ENCODE measurements at regions not wholly inside any gene's neighbourhood (a gene's known extent, or its start where the extent isn't known, plus 50 kb on each side); places are given as distances from the start of the nearest gene placed in this dataset.

GRCh38 chr2:72034353-72035095 is 113.1 kb downstream of the CYP26B1 start:
- Histone ChIP-seq H3K9me3 (no peaks in the 10 kb centered on the region), H3K36me3 (no peaks in the 10 kb centered on the region), H3K4me3 (no peak overlapping the region), H3K27me3 (no peaks in the 10 kb centered on the region), H3K27ac (no peak overlapping the region), H3K4me1 (no peaks in the 10 kb centered on the region)
- no peak for DNase-seq
- TF ChIP-seq POLR2A (IDR thresholded peaks at IDR 0.05) (no peak), CTCF (IDR thresholded peaks at IDR 0.05) (no peak)

- TF ChIP-seq POLR2A (IDR thresholded peaks at IDR 0.05) (no peak), CTCF (IDR thresholded peaks at IDR 0.05) (no peak)
- DNase-seq = no peak
- Histone ChIP-seq H3K27me3 (no peaks in the 10 kb centered on the region), H3K9me3 (no peaks in the 10 kb centered on the region), H3K4me1 (no peaks in the 10 kb centered on the region), H3K4me3 (no peak overlapping the region), H3K27ac (no peak overlapping the region), H3K36me3 (no peaks in the 10 kb centered on the region)
These were observed 114.0 kb downstream of the CYP26B1 start for GRCh38 chr2:72033636-72034035.

GRCh38 chr2:72032481-72033041 is 115.1 kb downstream of the CYP26B1 start:
- H3K27ac ChIP-seq = no peak overlapping the region
- no peaks in the 10 kb centered on the region for H3K27me3 ChIP-seq
- H3K9me3 ChIP-seq = no peaks in the 10 kb centered on the region
- no peaks in the 10 kb centered on the region for H3K4me1 ChIP-seq
- no peaks in the 10 kb centered on the region for H3K36me3 ChIP-seq
- peak in 1 of 3 donors; percentile 30 for DNase-seq
- TF ChIP-seq POLR2A (IDR thresholded peaks at IDR 0.05) (no peak), CTCF (IDR thresholded peaks at IDR 0.05) (no peak)
- no peak overlapping the region for H3K4me3 ChIP-seq

GRCh38 chr2:72031346-72032110 is 116.1 kb downstream of the CYP26B1 start:
- Histone ChIP-seq H3K9me3 (no peaks in the 10 kb centered on the region), H3K27me3 (no peaks in the 10 kb centered on the region), H3K4me3 (no peak overlapping the region), H3K36me3 (no peaks in the 10 kb centered on the region), H3K4me1 (no peaks in the 10 kb centered on the region), H3K27ac (no peak overlapping the region)
- TF ChIP-seq CTCF (IDR thresholded peaks at IDR 0.05) (no peak), POLR2A (IDR thresholded peaks at IDR 0.05) (no peak)
- DNase-seq = peak in 1 of 3 donors; percentile 29

GRCh38 chr2:72028996-72029395 is 118.7 kb downstream of the CYP26B1 start:
- TF ChIP-seq CTCF (IDR thresholded peaks at IDR 0.05) (no peak), POLR2A (IDR thresholded peaks at IDR 0.05) (no peak)
- no peaks in the 10 kb centered on the region for H3K4me1 ChIP-seq

More at GRCh38 chr2:72028996-72029395, 118.7 kb downstream of the CYP26B1 start:
- Histone ChIP-seq H3K9me3 (no peaks in the 10 kb centered on the region), H3K27me3 (no peaks in the 10 kb centered on the region), H3K36me3 (no peaks in the 10 kb centered on the region), H3K4me3 (no peak overlapping the region), H3K27ac (no peak overlapping the region)
- DNase-seq = peak in 1 of 3 donors; percentile 40

All from Peyer's patch (tissue), 4 donors.